HFF-Myc (cell line): ENCODE measurements at regions not wholly inside any gene's neighbourhood (a gene's known extent, or its start where the extent isn't known, plus 50 kb on each side); places are given as distances from the start of the nearest gene placed in this dataset.

Experiments used
- DNase-seq: peaks from one replicate; pipeline ENCODE4 v3.0.0-alpha.2; 2011; ENCODE audit warnings: low read depth; ENCODE audit errors: extremely low read depth
- H3K4me3 ChIP-seq: replicated peaks from 2 replicates; pipeline ENCODE4 v1.5.1; 2011; ENCODE audit warnings: low read depth, mild to moderate bottlenecking, control low read depth, low read length
- TF ChIP-seq, protein P1 (sequence below): IDR thresholded peaks from 2 replicates; pipeline ENCODE4 v1.5.1; 2012; ENCODE audit warnings: mild to moderate bottlenecking, low read depth, low read length, control low read depth; ENCODE audit errors: missing control alignments

- no peak overlapping the region for H3K4me3 ChIP-seq
- DNase-seq: no peak
- TF ChIP-seq, protein P1, sequence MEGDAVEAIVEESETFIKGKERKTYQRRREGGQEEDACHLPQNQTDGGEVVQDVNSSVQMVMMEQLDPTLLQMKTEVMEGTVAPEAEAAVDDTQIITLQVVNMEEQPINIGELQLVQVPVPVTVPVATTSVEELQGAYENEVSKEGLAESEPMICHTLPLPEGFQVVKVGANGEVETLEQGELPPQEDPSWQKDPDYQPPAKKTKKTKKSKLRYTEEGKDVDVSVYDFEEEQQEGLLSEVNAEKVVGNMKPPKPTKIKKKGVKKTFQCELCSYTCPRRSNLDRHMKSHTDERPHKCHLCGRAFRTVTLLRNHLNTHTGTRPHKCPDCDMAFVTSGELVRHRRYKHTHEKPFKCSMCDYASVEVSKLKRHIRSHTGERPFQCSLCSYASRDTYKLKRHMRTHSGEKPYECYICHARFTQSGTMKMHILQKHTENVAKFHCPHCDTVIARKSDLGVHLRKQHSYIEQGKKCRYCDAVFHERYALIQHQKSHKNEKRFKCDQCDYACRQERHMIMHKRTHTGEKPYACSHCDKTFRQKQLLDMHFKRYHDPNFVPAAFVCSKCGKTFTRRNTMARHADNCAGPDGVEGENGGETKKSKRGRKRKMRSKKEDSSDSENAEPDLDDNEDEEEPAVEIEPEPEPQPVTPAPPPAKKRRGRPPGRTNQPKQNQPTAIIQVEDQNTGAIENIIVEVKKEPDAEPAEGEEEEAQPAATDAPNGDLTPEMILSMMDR: no peak
Measured at GRCh38 chr14:53828820-53829219, 127.8 kb downstream of the BMP4 start.

DNA sequence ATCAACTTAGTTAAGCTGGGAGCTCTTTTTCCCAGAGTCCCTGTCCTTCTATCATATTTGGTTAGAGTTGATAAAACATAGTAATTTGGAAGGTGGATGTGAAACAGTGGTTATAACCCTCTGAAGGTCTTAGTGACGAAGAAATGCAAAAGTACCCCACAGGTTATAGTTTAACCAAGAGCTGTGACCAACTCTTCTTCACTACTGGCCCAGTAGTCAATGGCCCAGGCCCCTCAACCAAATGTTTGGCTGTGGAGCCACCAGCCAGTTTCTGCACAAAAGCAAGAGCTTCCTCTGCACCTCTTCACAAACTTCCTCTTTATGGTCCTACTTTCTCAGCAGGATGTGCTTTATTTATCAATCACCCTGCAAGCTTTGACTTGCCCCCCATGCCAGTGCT is 132.6 kb downstream of the BMP4 start:
- no peak overlapping the region for H3K4me3 ChIP-seq
- no peak for DNase-seq
- TF ChIP-seq, protein P1: no peak

DNA sequence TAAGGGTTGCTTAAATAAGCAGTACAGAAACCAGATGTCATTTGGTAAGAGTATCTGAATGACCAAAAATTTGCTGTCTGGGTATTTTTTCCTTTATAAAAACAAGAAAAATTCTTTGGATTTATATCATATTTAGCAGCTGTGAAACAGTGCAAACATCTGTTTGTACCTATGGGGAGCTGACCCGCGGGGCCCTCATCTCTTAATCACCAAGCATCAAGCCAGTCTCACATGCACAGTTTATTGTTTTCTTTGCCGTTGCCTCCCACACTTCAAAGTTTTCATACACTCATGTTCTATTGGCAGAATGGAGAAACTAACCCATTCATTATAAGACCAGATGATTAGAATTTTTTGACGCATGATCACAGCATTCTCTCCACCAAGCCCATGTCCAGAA is 142.2 kb downstream of the BMP4 start:
- TF ChIP-seq, protein P1: no peak
- peak; percentile 25 for DNase-seq
- no peak overlapping the region for H3K4me3 ChIP-seq

- TF ChIP-seq, protein P1: no peak
- no peak overlapping the region for H3K4me3 ChIP-seq
- no peak for DNase-seq
Measured at GRCh38 chr14:53810221-53810620, 146.4 kb downstream of the BMP4 start.

GRCh38 chr14:53808042-53808441 is 148.6 kb downstream of the BMP4 start:
- TF ChIP-seq, protein P1: no peak
- H3K4me3 ChIP-seq: no peak overlapping the region
- DNase-seq: no peak

DNA sequence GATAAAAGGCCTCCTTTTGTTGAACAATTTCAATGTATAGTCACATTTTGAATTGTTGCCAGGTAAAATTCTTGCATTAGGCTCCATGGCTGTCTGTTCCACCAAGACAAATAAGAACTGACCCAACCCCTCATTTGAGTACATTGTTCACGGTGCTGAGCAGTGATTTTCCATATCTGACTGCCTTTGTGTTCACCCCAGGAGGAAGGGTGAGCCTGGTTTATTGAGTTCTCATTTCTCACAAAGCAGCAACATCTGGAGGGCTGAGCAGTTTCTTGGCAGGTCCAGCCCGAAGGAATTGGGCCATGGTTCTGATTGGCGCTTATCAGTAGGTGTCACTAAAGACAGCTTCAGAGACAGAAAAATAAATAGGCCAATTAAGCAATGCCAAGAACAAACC is 149.1 kb downstream of the BMP4 start:
- no peak for DNase-seq
- H3K4me3 ChIP-seq: no peak overlapping the region
- TF ChIP-seq, protein P1: no peak

GRCh38 chr14:53807108-53807507 is 149.5 kb downstream of the BMP4 start:
- no peak overlapping the region for H3K4me3 ChIP-seq
- no peak for DNase-seq
- TF ChIP-seq, protein P1: no peak
